ENCODE measurements at regions not wholly inside any gene's neighbourhood (a gene's known extent, or its start where the extent isn't known, plus 50 kb on each side); places are given as distances from the start of the nearest gene placed in this dataset.

DNA sequence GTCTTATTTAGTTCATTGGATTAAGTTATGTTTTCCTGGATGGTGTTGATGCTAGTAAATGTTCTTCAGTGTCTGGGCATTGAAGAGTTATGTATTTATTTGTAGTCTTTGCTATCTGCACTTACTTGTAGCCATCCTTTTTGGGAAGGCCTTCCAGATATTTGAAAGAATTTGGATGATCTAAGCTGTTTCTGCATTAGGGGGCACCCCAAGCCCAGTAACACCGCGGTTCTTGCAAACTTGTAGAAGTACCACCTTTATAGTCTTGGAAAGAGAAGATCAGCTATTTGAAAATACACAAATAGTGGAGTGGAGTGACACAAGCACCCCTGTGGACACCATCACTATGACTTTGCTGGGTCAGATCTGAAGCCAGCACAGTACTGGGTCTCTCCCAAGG, 175.9 kb upstream of the KIF2B start:
- no peaks in the 10 kb centered on the region for H3K4me1 ChIP-seq (ENCODE audit: insufficient read depth, low read length, poor library complexity, severe bottlenecking)
- no peaks in the 10 kb centered on the region for H3K36me3 ChIP-seq (ENCODE audit: insufficient read depth, low read length, poor library complexity, severe bottlenecking)
- TF ChIP-seq, protein P1, sequence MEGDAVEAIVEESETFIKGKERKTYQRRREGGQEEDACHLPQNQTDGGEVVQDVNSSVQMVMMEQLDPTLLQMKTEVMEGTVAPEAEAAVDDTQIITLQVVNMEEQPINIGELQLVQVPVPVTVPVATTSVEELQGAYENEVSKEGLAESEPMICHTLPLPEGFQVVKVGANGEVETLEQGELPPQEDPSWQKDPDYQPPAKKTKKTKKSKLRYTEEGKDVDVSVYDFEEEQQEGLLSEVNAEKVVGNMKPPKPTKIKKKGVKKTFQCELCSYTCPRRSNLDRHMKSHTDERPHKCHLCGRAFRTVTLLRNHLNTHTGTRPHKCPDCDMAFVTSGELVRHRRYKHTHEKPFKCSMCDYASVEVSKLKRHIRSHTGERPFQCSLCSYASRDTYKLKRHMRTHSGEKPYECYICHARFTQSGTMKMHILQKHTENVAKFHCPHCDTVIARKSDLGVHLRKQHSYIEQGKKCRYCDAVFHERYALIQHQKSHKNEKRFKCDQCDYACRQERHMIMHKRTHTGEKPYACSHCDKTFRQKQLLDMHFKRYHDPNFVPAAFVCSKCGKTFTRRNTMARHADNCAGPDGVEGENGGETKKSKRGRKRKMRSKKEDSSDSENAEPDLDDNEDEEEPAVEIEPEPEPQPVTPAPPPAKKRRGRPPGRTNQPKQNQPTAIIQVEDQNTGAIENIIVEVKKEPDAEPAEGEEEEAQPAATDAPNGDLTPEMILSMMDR (conservative IDR thresholded peaks at IDR 0.05; ENCODE audit: low read depth, low read length): no peak
- no peak for TF ChIP-seq EZH2 (IDR thresholded peaks at IDR 0.05; ENCODE audit: borderline replicate concordance, low read depth, low read length, poor library complexity, severe bottlenecking)
- H3K9me3 ChIP-seq (ENCODE audit: low read depth, low read length, poor library complexity, severe bottlenecking): no peaks in the 10 kb centered on the region
- intact Hi-C loops (cut with micrococcal nuclease; ENCODE audit: unreplicated experiment): no loop called here
- CTCF ChIA-PET: no interaction called here
- no peak overlapping the region for H3K27ac ChIP-seq (ENCODE audit: low read depth, low read length, poor library complexity, severe bottlenecking)
- no peaks in the 10 kb centered on the region for H3K27me3 ChIP-seq (replicated peaks; ENCODE audit: insufficient read depth, low read depth, low read length, poor library complexity)
- no peak overlapping the region for H3K4me3 ChIP-seq (ENCODE audit: low read depth, low read length, poor library complexity, severe bottlenecking)
- BruUV-seq (replicated peaks): no TSS peak
- POLR2A ChIA-PET (ENCODE audit: low non-redundant PET): no interaction called here
- no peak for DNase-seq (ENCODE audit: low spot score)

DNA sequence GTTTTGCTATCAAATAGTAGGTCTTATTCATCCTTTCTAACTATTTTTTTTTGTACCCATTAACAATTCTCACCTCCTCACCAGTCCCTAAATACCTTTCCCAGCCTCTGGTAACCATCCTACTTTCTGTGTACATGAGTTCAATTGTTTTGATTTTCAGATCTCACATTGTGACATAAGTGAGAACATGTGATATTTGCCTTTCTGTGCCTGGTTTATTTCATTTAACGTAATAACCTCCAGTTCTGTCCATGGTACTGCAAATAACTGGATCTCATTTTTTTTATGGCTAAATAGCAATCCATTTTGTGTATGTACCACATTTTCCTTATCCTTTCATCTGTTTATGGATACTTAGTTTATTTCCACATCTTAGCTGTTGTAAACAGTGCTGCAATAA, 181.9 kb upstream of the KIF2B start:
- POLR2A ChIA-PET (ENCODE audit: low non-redundant PET): no interaction called here
- no peaks in the 10 kb centered on the region for H3K4me1 ChIP-seq (ENCODE audit: insufficient read depth, low read length, poor library complexity, severe bottlenecking)
- no peaks in the 10 kb centered on the region for H3K9me3 ChIP-seq (ENCODE audit: low read depth, low read length, poor library complexity, severe bottlenecking)
- H3K27ac ChIP-seq (ENCODE audit: low read depth, low read length, poor library complexity, severe bottlenecking): no peak overlapping the region
- H3K4me3 ChIP-seq (ENCODE audit: low read depth, low read length, poor library complexity, severe bottlenecking): no peak overlapping the region
- DNase-seq (ENCODE audit: low spot score): no peak
- no peaks in the 10 kb centered on the region for H3K36me3 ChIP-seq (ENCODE audit: insufficient read depth, low read length, poor library complexity, severe bottlenecking)
- no peaks in the 10 kb centered on the region for H3K27me3 ChIP-seq (replicated peaks; ENCODE audit: insufficient read depth, low read depth, low read length, poor library complexity)
- CTCF ChIA-PET: no interaction called here
- TF ChIP-seq, protein P1 (conservative IDR thresholded peaks at IDR 0.05; ENCODE audit: low read depth, low read length): no peak
- TF ChIP-seq EZH2 (IDR thresholded peaks at IDR 0.05; ENCODE audit: borderline replicate concordance, low read depth, low read length, poor library complexity, severe bottlenecking): no peak
- intact Hi-C loops (cut with micrococcal nuclease; ENCODE audit: unreplicated experiment): no loop called here
- BruUV-seq (replicated peaks): no TSS peak

DNA sequence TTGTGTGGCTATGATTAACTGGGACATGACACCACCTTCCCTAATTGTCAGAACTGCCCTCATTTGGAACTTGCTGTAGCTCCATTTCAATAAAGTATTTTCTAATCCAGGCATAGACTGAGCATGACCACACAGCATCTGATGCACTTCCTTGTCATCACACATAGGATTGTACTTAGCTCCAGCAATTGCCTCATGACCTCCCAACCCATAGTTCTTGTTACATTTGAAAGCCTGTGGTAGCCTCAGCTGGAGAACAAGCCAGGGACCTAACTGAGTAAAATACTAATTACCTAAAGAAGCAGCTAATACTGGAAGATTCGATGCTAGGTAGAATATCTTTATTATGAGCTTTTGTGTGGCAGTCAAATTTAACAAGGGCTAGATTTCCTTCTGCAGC, 187.3 kb upstream of the KIF2B start:
- no peaks in the 10 kb centered on the region for H3K4me1 ChIP-seq (ENCODE audit: insufficient read depth, low read length, poor library complexity, severe bottlenecking)
- no TSS peak for BruUV-seq (replicated peaks)
- no peak for DNase-seq (ENCODE audit: low spot score)
- no peak overlapping the region for H3K4me3 ChIP-seq (ENCODE audit: low read depth, low read length, poor library complexity, severe bottlenecking)
- POLR2A ChIA-PET (ENCODE audit: low non-redundant PET): no interaction called here
- no peaks in the 10 kb centered on the region for H3K27me3 ChIP-seq (replicated peaks; ENCODE audit: insufficient read depth, low read depth, low read length, poor library complexity)
- CTCF ChIA-PET: no interaction called here
- H3K36me3 ChIP-seq (ENCODE audit: insufficient read depth, low read length, poor library complexity, severe bottlenecking): no peaks in the 10 kb centered on the region
- intact Hi-C loops (cut with micrococcal nuclease; ENCODE audit: unreplicated experiment): no loop called here
- no peak overlapping the region for H3K27ac ChIP-seq (ENCODE audit: low read depth, low read length, poor library complexity, severe bottlenecking)
- no peaks in the 10 kb centered on the region for H3K9me3 ChIP-seq (ENCODE audit: low read depth, low read length, poor library complexity, severe bottlenecking)
- TF ChIP-seq, protein P1 (conservative IDR thresholded peaks at IDR 0.05; ENCODE audit: low read depth, low read length): no peak
- no peak for TF ChIP-seq EZH2 (IDR thresholded peaks at IDR 0.05; ENCODE audit: borderline replicate concordance, low read depth, low read length, poor library complexity, severe bottlenecking)

All from A673 (cell line).